H4 (cell line): ENCODE measurements at regions not wholly inside any gene's neighbourhood (a gene's known extent, or its start where the extent isn't known, plus 50 kb on each side); places are given as distances from the start of the nearest gene placed in this dataset.
A peak's percentile ranks its signal among the peaks of the same experiment; 100 is the strongest.

Experiments used
- DNase-seq: peaks from one replicate; pipeline ENCODE4 v3.0.0-alpha.2; 2015; ENCODE audit warnings: low spot score

GRCh38 chr1:22285549-22286396, 142.9 kb upstream of the WNT4 start:
- DNase-seq, result no peak

GRCh38 chr1:22286491-22286890, 143.6 kb upstream of the WNT4 start:
- DNase-seq, result no peak

- no peak for DNase-seq
These were observed 144.4 kb upstream of the WNT4 start for GRCh38 chr1:22287273-22287672.

GRCh38 chr1:22287946-22288520, 145.1 kb upstream of the WNT4 start:
- no peak for DNase-seq

GRCh38 chr1:22288593-22289241, 145.8 kb upstream of the WNT4 start:
- DNase-seq, result no peak

GRCh38 chr1:22289307-22289995, 146.6 kb upstream of the WNT4 start:
- no peak for DNase-seq

- no peak for DNase-seq
These were observed 147.3 kb upstream of the WNT4 start for GRCh38 chr1:22290157-22290556.

GRCh38 chr1:22290611-22291010, 147.7 kb upstream of the WNT4 start:
- DNase-seq, result no peak

- DNase-seq, result no peak
These were observed 148.2 kb upstream of the WNT4 start for GRCh38 chr1:22291057-22291456.

GRCh38 chr1:22291494-22291893, 148.6 kb upstream of the WNT4 start:
- DNase-seq, result no peak

GRCh38 chr1:22292011-22292788, 149.3 kb upstream of the WNT4 start:
- no peak for DNase-seq

GRCh38 chr1:22295396-22295795, 152.5 kb upstream of the WNT4 start:
- no peak for DNase-seq

GRCh38 chr1:22295856-22296255, 153.0 kb upstream of the WNT4 start:
- peak; percentile 1 for DNase-seq

- DNase-seq, result peak; percentile 14
These were observed 154.0 kb upstream of the WNT4 start for GRCh38 chr1:22296701-22297591.

GRCh38 chr1:22297999-22298398, 153.7 kb upstream of the ZBTB40 start:
- peak; percentile 1 for DNase-seq

GRCh38 chr1:22303816-22304215, 147.8 kb upstream of the ZBTB40 start:
- DNase-seq, result no peak

GRCh38 chr1:22309572-22309971, 142.1 kb upstream of the ZBTB40 start:
- no peak for DNase-seq

- DNase-seq, result no peak
These were observed 140.2 kb upstream of the ZBTB40 start for GRCh38 chr1:22311461-22311860.

- no peak for DNase-seq
These were observed 138.3 kb upstream of the ZBTB40 start for GRCh38 chr1:22313321-22313720.

- no peak for DNase-seq
These were observed 136.9 kb upstream of the ZBTB40 start for GRCh38 chr1:22314706-22315105.
